ENCODE measurements at regions not wholly inside any gene's neighbourhood (a gene's known extent, or its start where the extent isn't known, plus 50 kb on each side); places are given as distances from the start of the nearest gene placed in this dataset.

GRCh38 chr7:19558527-19558926 is 150.3 kb downstream of the POLR1F start:
- TF ChIP-seq CTCF (IDR thresholded peaks at IDR 0.05; ENCODE audit: insufficient read depth, low read length, poor library complexity, severe bottlenecking) (no peak), EZH2phosphoT487 (conservative IDR thresholded peaks at IDR 0.05; ENCODE audit: low read length) (no peak)
